ENCODE measurements at regions not wholly inside any gene's neighbourhood (a gene's known extent, or its start where the extent isn't known, plus 50 kb on each side); places are given as distances from the start of the nearest gene placed in this dataset.

- Mint-ChIP-seq H3K27me3 (ENCODE audit: low read depth) (peaks cover 36% of the 10 kb centered on the region), H3K4me1 (peaks cover 12% of the 10 kb centered on the region), H3K4me3 (no peak overlapping the region), H3K36me3 (no peaks in the 10 kb centered on the region), H3K9me3 (no peaks in the 10 kb centered on the region), H3K27ac (no peak overlapping the region)
- TF ChIP-seq CTCF (IDR thresholded peaks at IDR 0.05; ENCODE audit: unreplicated experiment): no peak
- no peak for DNase-seq (ENCODE audit: low spot score in 2 of 2, unreplicated experiment in 2 of 2)
These were observed 100.4 kb downstream of the CD83 start for GRCh38 chr6:14217728-14218518.

GRCh38 chr6:14218519-14218800 lies 100.9 kb downstream of the CD83 start:
- DNase-seq (ENCODE audit: low spot score in 2 of 2, unreplicated experiment in 2 of 2): no peak
- no peaks in the 10 kb centered on the region for H3K9me3 Mint-ChIP-seq
- H3K27ac Mint-ChIP-seq: no peak overlapping the region
- no peak for TF ChIP-seq CTCF (IDR thresholded peaks at IDR 0.05; ENCODE audit: unreplicated experiment)
- peaks cover 38% of the 10 kb centered on the region for H3K27me3 Mint-ChIP-seq (ENCODE audit: low read depth)
- H3K4me3 Mint-ChIP-seq: no peak overlapping the region
- no peaks in the 10 kb centered on the region for H3K36me3 Mint-ChIP-seq
- H3K4me1 Mint-ChIP-seq: peaks cover 16% of the 10 kb centered on the region

GRCh38 chr6:14221564-14222279 lies 104.2 kb downstream of the CD83 start:
- no peak overlapping the region for H3K27ac Mint-ChIP-seq
- peaks cover 12% of the 10 kb centered on the region for H3K4me1 Mint-ChIP-seq
- TF ChIP-seq CTCF (IDR thresholded peaks at IDR 0.05; ENCODE audit: unreplicated experiment): no peak
- peaks cover 38% of the 10 kb centered on the region for H3K27me3 Mint-ChIP-seq (ENCODE audit: low read depth)
- no peaks in the 10 kb centered on the region for H3K36me3 Mint-ChIP-seq
- H3K4me3 Mint-ChIP-seq: no peak overlapping the region
- no peaks in the 10 kb centered on the region for H3K9me3 Mint-ChIP-seq
- no peak for DNase-seq (ENCODE audit: low spot score in 2 of 2, unreplicated experiment in 2 of 2)

- Mint-ChIP-seq H3K27ac (no peak overlapping the region), H3K4me1 (peaks cover 6% of the 10 kb centered on the region), H3K9me3 (no peaks in the 10 kb centered on the region), H3K27me3 (ENCODE audit: low read depth) (peaks cover 42% of the 10 kb centered on the region), H3K36me3 (no peaks in the 10 kb centered on the region), H3K4me3 (no peak overlapping the region)
- DNase-seq (ENCODE audit: low spot score in 2 of 2, unreplicated experiment in 2 of 2): no peak
- TF ChIP-seq CTCF (IDR thresholded peaks at IDR 0.05; ENCODE audit: unreplicated experiment): no peak
These were observed 105.4 kb downstream of the CD83 start for GRCh38 chr6:14222956-14223355.

- no peak for DNase-seq (ENCODE audit: low spot score in 2 of 2, unreplicated experiment in 2 of 2)
- no peak for TF ChIP-seq CTCF (IDR thresholded peaks at IDR 0.05; ENCODE audit: unreplicated experiment)
- H3K36me3 Mint-ChIP-seq: no peaks in the 10 kb centered on the region
- H3K9me3 Mint-ChIP-seq: no peaks in the 10 kb centered on the region
- H3K4me3 Mint-ChIP-seq: no peak overlapping the region
- no peak overlapping the region for H3K27ac Mint-ChIP-seq
- peaks cover 48% of the 10 kb centered on the region for H3K27me3 Mint-ChIP-seq (ENCODE audit: low read depth)
- H3K4me1 Mint-ChIP-seq: peaks cover 6% of the 10 kb centered on the region
These were observed 107.0 kb downstream of the CD83 start for GRCh38 chr6:14224359-14225103.
